Motor neuron (in vitro differentiated cells): ENCODE measurements at regions not wholly inside any gene's neighbourhood (a gene's known extent, or its start where the extent isn't known, plus 50 kb on each side); places are given as distances from the start of the nearest gene placed in this dataset.
A peak's percentile ranks its signal among the peaks of the same experiment; 100 is the strongest.
"Not testable (repeated sequence)": the region's sequence is repeated elsewhere in the genome, so short reads cannot be mapped to it uniquely, and the experiment has no call there.

Experiments
- ATAC-seq, 8 experiments: fragments of 200-7000 bp; cut with Tn5 transposase; replicated peaks in 6 of 8; 2 replicates each; pipeline ENCODE4 v1.8.0; 2021; ENCODE audit warnings: mild to moderate bottlenecking in 8 of 8, moderate library complexity in 8 of 8
- H3K27ac ChIP-seq, 2 donors: fragments of 250-450 bp; sonication (Bioruptor Pico); 2 replicates each; pipeline ENCODE4 v1.9.0; 2021; ENCODE audit warnings: antibody characterized with exemption in 2 of 2, mild to moderate bottlenecking in 2 of 2, moderate library complexity in 1 of 2
- H3K4me1 ChIP-seq, 2 donors: fragments of 250-450 bp; sonication (Bioruptor Pico); replicated peaks in 1 of 2; 2 replicates each; pipeline ENCODE4 v1.6.1; 2021; ENCODE audit warnings: antibody characterized with exemption in 2 of 2, mild to moderate bottlenecking in 2 of 2, moderate library complexity in 1 of 2
- H3K4me3 ChIP-seq, 5 donors: fragments of 250-450 bp; sonication (Bioruptor Pico); 2 replicates each; pipeline ENCODE4 v1.9.0; 2021; ENCODE audit warnings: antibody characterized with exemption in 5 of 5, mild to moderate bottlenecking in 5 of 5, moderate library complexity in 4 of 5
- WGBS, 10 experiments: fragments of 450-650 bp; shearing (Covaris generic); methylation state at CpG; one replicate each; pipeline ENCODE4 v1.0.0; 2022; 5-methylcytosine and 5-hydroxymethylcytosine counted together
- in situ Hi-C, 9 experiments: fragments of 400-800 bp; cut with MboI; loops; one replicate each; pipeline ENCODE4 v1.15.0; 2021; ENCODE audit warnings: low sequenced_read_pairs in 9 of 9, low pct_unique_long_range_greater_than_20kb in 2 of 9; ENCODE audit not compliant: unreplicated experiment in 9 of 9

DNA sequence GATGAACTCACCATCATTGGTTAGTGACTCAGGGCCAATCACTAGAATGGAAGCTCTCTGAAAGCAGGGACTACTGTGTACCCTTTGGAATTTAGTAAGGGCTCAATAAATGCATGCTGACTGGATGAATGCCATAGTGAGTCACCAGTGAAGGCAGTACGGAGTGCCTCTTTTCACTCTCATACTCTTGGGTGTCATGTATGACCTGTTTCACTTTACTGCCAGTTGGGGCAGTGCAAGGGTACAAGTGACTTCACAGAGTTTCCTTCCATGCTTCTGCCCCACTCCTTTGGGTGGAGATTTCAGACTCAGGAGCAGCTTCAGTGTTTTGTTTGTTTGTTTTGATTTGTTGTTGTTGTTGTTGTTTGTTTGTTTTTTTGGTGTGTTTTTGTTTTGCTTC, 57.7 kb downstream of the SOX3 start:
- Histone ChIP-seq H3K4me3 (no peak overlapping the region), H3K27ac (no peak overlapping the region), H3K4me1 (peaks cover under 1 to 5% of the 10 kb centered on the region in 2 donors)
- ATAC-seq = no peak
- WGBS, 10 experiments = 0 to 80% (median 20%) methylated on average over 1 of the region's 1 CpG; no CpG with 5 or more reads in 5 of the 10 experiments
- in situ Hi-C loops = no loop called here

DNA sequence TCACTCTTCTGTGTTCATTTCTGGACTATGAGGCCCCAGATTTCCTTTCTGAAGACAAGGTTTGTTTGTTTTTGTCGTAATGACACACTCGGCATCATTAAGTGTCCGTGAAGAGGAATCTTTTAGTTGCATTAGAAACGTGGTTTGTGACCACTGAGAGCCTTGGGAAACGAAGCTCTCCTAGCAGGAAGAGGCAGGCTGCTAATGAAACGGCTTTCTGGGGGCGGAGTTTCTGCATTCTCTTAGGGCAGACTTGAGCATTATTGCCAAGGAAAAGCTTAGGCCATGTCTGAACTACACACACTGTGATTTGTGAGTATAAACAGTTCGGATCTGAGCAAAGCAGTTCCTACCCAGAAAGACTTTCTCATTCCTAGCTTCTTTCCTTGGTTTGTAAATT, 64.0 kb downstream of the SOX3 start:
- peak in 6 of 8 experiments; percentile 21 to 73 (median 58) for ATAC-seq
- in situ Hi-C loops = no loop called here
- H3K4me3 ChIP-seq = no peak overlapping the region
- peaks cover 15 to 24% of the 10 kb centered on the region in 2 donors for H3K4me1 ChIP-seq
- WGBS, 10 experiments = 0 to 14% (median 4%) methylated on average over 1 to 7 of the region's 8 CpGs; no CpG with 5 or more reads in 6 of the 10 experiments
- peak overlapping the region; percentile 34 to 60 for H3K27ac ChIP-seq

DNA sequence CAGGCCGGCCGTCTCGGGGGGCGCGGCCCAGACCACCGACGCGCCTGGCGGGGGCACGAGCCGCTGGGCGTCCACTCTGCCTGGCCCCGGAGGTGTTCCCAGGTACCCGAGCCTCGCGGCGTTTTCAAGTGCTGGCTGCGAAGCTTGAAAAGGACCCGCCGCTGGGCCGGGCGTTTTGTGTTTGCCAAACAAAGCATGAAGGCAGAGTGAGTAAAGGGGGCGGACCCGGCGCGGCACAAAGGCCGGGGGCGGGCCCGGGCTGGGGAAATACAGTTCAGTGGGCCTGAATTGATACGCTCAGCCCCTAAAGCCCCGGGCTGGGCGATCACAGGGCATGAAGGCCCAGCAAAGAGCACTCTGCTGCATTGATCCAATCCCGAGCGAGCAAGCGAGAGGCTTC, 65.4 kb downstream of the SOX3 start:
- ATAC-seq = peak in 5 of 8 experiments; percentile 90 to 96 (median 94)
- in situ Hi-C loops = no loop called here
- Histone ChIP-seq H3K27ac (peak overlapping the region; percentile 45 to 67), H3K4me3 (peak overlapping the region in 4 of 5 donors; percentile 11 to 23 (median 20)), H3K4me1 (peaks cover 15 to 24% of the 10 kb centered on the region in 2 donors)
- no CpG with 5 or more reads among the region's 35 CpGs for WGBS, 10 experiments

DNA sequence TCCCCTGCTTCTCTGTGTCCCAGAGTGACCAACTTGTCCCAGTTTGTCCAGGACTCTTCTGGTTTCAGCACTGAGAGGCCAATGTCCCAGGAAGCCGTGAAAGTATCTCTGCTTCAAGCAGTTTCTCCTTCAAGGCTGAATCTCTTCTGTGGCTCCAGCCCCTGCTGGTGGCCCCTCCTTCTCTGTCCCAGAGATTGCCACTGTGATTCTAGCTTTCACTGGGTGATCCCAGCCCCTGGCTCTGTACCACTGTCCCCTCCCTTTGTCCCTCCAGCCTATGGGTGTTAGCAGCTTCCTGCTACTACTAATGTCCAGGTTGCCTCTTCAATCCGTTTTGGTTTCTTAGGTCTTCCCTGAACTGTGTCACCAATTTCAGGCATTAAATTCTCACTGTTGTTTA, 70.5 kb downstream of the SOX3 start:
- Histone ChIP-seq H3K4me1 (no peaks in the 10 kb centered on the region), H3K27ac (no peak overlapping the region), H3K4me3 (no peak overlapping the region)
- WGBS, 10 experiments = 0 to 80% (median 47%) methylated on average over 1 to 2 of the region's 2 CpGs; no CpG with 5 or more reads in 7 of the 10 experiments
- in situ Hi-C loops = no loop called here
- no peak for ATAC-seq

DNA sequence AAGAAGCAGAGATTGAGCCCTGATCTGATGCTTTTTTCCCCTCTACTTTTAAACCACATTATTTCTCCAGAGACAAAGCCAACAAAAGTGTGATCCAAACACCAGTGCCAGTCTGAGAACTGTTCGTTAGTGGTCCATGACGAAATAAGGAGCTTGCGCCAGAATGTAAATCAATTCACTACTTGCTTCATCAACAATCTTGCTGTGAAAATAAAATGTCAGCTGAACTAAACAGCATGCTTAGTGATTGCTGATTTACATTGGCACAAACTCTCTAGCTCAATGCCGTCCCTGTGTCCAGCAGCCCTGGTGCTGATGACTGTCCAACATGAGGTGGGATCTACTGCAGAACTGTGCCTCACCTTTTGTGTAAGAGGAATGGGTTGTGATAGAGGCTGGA, 71.3 kb downstream of the SOX3 start:
- no peaks in the 10 kb centered on the region for H3K4me1 ChIP-seq
- in situ Hi-C loops = no loop called here
- no peak overlapping the region for H3K4me3 ChIP-seq
- H3K27ac ChIP-seq = no peak overlapping the region
- no peak for ATAC-seq
- 79 to 90% methylated on average over 2 to 4 of the region's 4 CpGs; no CpG with 5 or more reads in 8 of the 10 experiments for WGBS, 10 experiments

DNA sequence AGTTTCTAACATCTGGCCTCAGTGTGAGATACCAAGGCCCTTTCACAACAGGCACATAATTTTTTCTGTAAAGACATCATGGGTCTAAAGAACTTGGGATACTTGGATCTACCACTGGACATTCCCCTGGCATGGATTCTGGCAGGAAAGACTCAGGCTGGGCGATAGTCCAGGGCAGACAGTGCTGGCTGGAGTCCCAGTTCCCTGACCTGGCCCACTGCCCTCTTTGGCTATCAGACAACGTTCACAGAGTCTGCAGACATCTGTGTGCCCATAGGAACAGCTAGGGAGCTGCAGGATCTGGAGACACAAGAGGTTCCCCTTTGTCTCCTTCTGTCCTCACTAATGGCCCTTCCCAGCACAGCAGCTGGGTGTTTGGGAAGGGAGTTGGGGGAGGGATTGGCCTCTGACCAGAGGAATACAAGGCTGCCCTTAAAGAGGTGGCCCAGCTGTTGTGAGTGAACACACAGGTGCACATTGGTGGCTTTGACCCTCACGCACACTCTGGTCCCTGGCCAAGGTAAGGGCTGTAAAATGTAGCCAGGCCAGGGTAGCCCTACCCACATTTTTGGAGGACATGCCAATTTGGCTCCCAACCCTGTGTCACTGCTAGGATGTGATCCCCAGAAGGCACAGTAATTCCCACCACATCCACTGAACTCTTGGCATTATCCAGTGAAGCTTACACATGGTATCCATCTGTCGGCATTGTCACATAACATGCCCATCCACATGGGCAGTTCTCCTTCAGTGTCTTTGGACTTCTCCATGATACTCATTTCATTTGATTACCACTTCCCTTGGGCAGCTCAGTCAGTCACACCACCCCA, 72.3 kb downstream of the SOX3 start:
- peak in 1 of 8 experiments; percentile 57 for ATAC-seq
- Histone ChIP-seq H3K4me1 (no peaks in the 10 kb centered on the region), H3K4me3 (no peak overlapping the region), H3K27ac (no peak overlapping the region)
- in situ Hi-C loops = no loop called here
- WGBS, 10 experiments = 0 to 47% (median 20%) methylated on average over 1 to 3 of the region's 4 CpGs; no CpG with 5 or more reads in 7 of the 10 experiments

DNA sequence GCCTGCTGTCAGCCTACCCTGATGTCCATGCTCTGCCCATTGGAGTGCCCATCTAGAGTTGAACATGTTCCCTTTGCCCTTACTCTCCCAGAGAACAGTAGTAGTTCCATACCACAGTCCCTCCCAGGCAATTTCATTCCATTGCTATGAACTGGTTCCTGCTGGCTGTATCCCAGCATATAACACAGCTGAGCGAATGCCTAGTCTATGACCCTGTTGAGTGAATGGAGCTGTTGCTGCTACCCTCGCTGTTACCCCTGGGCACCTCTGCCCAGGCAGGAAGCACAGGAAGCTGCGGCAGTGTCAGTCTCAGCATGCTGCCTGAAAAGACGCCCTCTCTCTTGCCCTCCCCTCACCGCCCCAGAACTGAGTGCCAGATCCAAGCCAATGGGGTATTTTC, 73.3 kb downstream of the SOX3 start:
- in situ Hi-C loops = no loop called here

DNA sequence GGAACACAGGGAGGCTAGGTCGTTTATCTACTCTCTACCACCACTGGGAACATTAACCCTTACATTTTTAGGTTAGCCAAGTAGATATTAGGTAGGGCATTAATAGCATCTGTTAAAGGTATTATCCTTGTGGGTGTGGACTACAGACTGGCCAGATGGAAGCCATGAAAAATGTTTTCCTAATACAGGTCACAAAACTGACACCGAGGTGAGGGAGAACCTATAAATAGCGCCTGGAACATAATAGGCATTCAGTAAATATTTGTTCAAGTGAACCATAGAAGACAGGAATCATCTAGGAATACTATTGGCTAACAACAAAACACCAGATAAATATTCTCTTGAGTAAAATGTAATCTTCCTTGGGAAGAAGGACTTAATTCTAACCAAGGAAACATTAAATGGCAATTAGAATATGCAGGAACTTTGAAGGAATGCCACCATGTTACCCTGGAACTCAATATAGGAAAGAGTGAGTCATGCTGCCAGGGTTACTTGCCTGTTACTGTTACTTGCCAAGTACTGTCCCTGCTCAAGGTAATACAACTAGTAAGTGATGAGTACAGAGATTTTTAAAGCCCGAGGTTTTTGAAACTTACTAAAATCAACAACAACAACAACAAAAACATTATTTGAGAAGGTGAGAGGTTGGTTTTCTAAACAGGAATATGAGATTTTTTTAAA, 79.0 kb downstream of the SOX3 start:
- Histone ChIP-seq H3K27ac (no peak overlapping the region), H3K4me3 (no peak overlapping the region), H3K4me1 (no peaks in the 10 kb centered on the region)
- WGBS, 10 experiments = 0 to 80% (median 60%) methylated on average over 1 to 4 of the region's 4 CpGs; no CpG with 5 or more reads in 5 of the 10 experiments
- ATAC-seq = no peak
- in situ Hi-C loops = no loop called here

More for the DNA sequence above, 73.3 kb downstream of the SOX3 start:
- Histone ChIP-seq H3K27ac (no peak overlapping the region), H3K4me1 (no peaks in the 10 kb centered on the region), H3K4me3 (no peak overlapping the region)
- no peak for ATAC-seq
- WGBS, 10 experiments = 40% methylated on average over 4 of the region's 5 CpGs; no CpG with 5 or more reads in 9 of the 10 experiments

DNA sequence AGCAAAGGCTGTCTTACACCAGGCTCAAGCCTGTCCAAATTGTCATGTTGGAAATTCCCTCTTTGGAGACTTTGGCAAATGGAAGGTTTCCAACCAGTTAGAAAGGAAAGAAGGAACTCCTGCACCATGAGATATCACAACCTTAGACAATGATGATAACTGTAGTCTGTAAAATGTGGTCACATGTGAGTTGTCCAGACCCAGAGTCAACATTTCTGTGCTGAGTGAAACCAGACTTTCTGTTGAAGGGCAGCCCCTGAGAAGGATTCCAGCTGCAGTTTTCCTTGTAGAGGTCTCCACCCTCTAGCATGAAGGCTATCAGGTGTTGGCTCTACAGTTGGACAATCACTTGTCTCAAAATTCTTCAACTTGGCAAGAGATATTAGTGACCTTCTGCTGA, 82.4 kb downstream of the SOX3 start:
- no peak for ATAC-seq
- Histone ChIP-seq H3K27ac (no peak overlapping the region), H3K4me1 (no peaks in the 10 kb centered on the region), H3K4me3 (no peak overlapping the region)
- in situ Hi-C loops = no loop called here

DNA sequence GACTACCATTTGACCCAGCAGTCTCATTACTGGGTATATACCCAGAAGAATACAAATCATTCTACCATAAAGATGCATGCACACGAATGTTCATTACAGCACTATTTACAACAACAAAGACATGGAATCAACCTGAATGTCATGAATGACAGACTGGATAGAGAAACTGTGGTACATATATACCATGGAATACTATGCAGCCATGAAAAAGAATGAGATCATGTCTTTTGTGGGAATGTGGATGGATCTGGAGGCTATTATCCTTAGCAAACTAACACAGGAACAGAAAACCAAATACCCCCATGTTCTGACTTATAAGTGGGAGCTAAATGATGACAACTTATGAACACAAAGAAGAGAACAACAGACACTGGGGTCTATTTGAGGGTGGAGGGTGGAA, 102.7 kb downstream of the SOX3 start:
- H3K4me1 ChIP-seq, H3K4me3 ChIP-seq, H3K27ac ChIP-seq, ATAC-seq, in situ Hi-C loops: not testable (repeated sequence)
- 0 to 100% (median 83%) methylated on average over 1 of the region's 1 CpG; no CpG with 5 or more reads in 5 of the 10 experiments for WGBS, 10 experiments

DNA sequence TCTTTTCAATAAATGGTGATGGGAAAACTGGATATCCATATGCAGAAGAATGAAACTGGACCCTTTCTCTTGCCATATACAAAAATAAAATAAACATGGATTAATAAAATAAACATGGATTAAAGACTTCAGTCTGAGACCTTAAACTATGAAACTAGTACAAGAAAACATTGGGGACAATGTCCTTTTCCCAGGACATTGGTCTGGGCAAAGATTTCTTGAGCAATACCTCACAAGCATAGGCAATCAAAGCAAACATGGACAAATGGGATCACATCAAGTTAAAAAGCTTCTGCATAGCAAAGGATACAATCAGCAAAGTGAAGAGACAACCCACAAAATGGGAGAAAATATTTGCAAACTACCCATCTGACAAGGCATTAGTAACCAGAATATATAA, 108.5 kb downstream of the SOX3 start:
- H3K4me1 ChIP-seq, ATAC-seq, in situ Hi-C loops, H3K4me3 ChIP-seq, H3K27ac ChIP-seq: not testable (repeated sequence)

DNA sequence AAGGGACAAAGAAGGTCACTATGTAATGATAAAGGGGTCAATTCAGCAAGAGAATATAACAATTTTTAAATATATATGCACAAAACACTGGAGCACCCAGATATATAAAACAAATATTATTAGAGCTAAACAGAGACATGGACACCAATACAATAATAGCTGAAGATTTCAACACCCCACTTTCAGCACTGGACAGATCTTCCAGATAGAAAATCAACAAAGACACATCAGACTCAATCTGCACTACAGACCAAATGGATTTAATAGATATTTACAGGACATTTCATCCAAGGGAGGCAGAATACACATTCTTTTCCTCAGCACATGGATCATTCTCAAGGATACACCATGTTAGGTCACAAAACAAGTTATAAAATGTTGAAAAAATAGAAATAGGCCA, 111.4 kb downstream of the SOX3 start:
- no peak for ATAC-seq
- Histone ChIP-seq H3K4me1 (peaks cover 0 to 6% of the 10 kb centered on the region in 2 donors), H3K4me3 (no peak overlapping the region), H3K27ac (no peak overlapping the region)
- in situ Hi-C loops = no loop called here

DNA sequence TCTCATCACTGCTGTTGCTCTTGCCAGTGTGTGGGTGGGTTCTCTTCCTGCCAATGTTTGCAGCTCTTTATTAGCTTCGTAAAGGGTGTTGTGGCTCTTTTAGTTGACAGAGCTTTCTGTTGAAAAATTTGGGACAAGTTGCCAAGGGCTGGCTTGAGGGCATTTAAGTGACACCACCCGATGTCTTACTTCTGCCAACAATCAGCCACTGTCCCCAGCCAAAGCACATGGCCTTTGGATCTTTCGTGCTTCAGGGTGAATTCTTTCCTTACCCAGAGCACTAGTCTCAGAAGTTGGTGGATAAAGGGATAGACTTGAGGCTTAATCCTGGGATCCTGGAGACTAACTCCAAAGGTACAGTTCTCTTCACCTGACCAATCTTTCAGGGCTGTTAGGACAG, 113.6 kb downstream of the SOX3 start:
- in situ Hi-C loops = no loop called here
- Histone ChIP-seq H3K4me1 (peaks cover 0 to 6% of the 10 kb centered on the region in 2 donors), H3K27ac (no peak overlapping the region), H3K4me3 (no peak overlapping the region)
- 0 to 100% (median 49%) methylated on average over 1 to 2 of the region's 3 CpGs; no CpG with 5 or more reads in 6 of the 10 experiments for WGBS, 10 experiments
- ATAC-seq = no peak
